CD14-positive monocyte (primary cell): ENCODE measurements at regions not wholly inside any gene's neighbourhood (a gene's known extent, or its start where the extent isn't known, plus 50 kb on each side); places are given as distances from the start of the nearest gene placed in this dataset.

Source experiments
- DNase-seq, 3 donors: peaks; one replicate each; pipeline ENCODE4 v3.0.0-alpha.2; 2011 to 2022
- H2AFZ ChIP-seq: 2 replicates; pipeline ENCODE4 v1.6.0; 2012; ENCODE audit warnings: mild to moderate bottlenecking, low read depth, low read length, inconsistent platforms; ENCODE audit not compliant: insufficient read depth, poor library complexity, severe bottlenecking
- H3K27ac ChIP-seq, 2 donors: 1 replicate in 1 of 2; 2 replicates in 1 of 2; pipeline ENCODE4 v1.5.1; 2012 to 2013; ENCODE audit warnings: low read length in 2 of 2, control low read depth in 1 of 2, inconsistent platforms in 1 of 2, low read depth in 1 of 2, mild to moderate bottlenecking in 1 of 2
- H3K27me3 ChIP-seq, 2 donors: one replicate each; pipeline versions ENCODE4 v1.6.0 to v1.6.1; 2011 to 2013; ENCODE audit warnings: low read length in 2 of 2; ENCODE audit not compliant: control insufficient read depth in 2 of 2, insufficient read depth in 2 of 2
- H3K36me3 ChIP-seq, 2 donors: replicated peaks in 1 of 2; 1 replicate in 1 of 2; 2 replicates in 1 of 2; pipeline versions ENCODE4 v1.5.1 to v1.6.1; 2012 to 2013; ENCODE audit warnings: low read length in 2 of 2, control low read depth in 1 of 2, inconsistent platforms in 1 of 2, mild to moderate bottlenecking in 1 of 2; ENCODE audit not compliant: insufficient read depth in 2 of 2, control insufficient read depth in 1 of 2
- H3K4me1 ChIP-seq, 2 donors: 1 replicate in 1 of 2; 2 replicates in 1 of 2; pipeline versions ENCODE4 v1.5.1 to v1.6.1; 2012 to 2013; ENCODE audit warnings: low read length in 2 of 2, control low read depth in 1 of 2, inconsistent platforms in 1 of 2, mild to moderate bottlenecking in 1 of 2, moderate library complexity in 1 of 2; ENCODE audit not compliant: insufficient read depth in 2 of 2, control insufficient read depth in 1 of 2
- H3K4me2 ChIP-seq: replicated peaks from 2 replicates; pipeline ENCODE3; 2012; ENCODE audit warnings: low read length, moderate library complexity, mild to moderate bottlenecking; ENCODE audit not compliant: poor library complexity, severe bottlenecking; ENCODE audit errors: extremely low read depth
- H3K4me3 ChIP-seq, 3 experiments: fragments of 200-600 bp in 1 of 3; sonication (generic) in 1 of 3; replicated peaks in 1 of 3; 1 replicate in 2 of 3; 2 replicates in 1 of 3; pipeline ENCODE4 v1.5.1; 2011 to 2013; ENCODE audit warnings: low read length in 3 of 3, mild to moderate bottlenecking in 3 of 3, control low read depth in 2 of 3, low read depth in 2 of 3, inconsistent platforms in 1 of 3, moderate library complexity in 1 of 3
- H3K79me2 ChIP-seq: 2 replicates; pipeline ENCODE4 v1.6.0; 2012; ENCODE audit warnings: mild to moderate bottlenecking, control low read depth, inconsistent platforms, low read length, moderate library complexity; ENCODE audit not compliant: insufficient read depth
- H3K9ac ChIP-seq: 2 replicates; pipeline ENCODE4 v1.6.0; 2017; ENCODE audit warnings: low read length, mild to moderate bottlenecking; ENCODE audit not compliant: insufficient read depth, poor library complexity, severe bottlenecking
- H3K9me3 ChIP-seq, 2 donors: replicated peaks in 1 of 2; 1 replicate in 1 of 2; 2 replicates in 1 of 2; pipeline versions ENCODE4 v1.5.1 to v1.6.1; 2012 to 2013; ENCODE audit warnings: low read length in 2 of 2, control low read depth in 1 of 2; ENCODE audit not compliant: control insufficient read depth in 1 of 2, insufficient read depth in 1 of 2
- H4K20me1 ChIP-seq: 2 replicates; pipeline ENCODE4 v1.6.0; 2012; ENCODE audit warnings: mild to moderate bottlenecking, low read length, control low read depth, moderate library complexity; ENCODE audit not compliant: insufficient read depth
- H3K27ac Mint-ChIP-seq, 7 donors: one replicate each; pipeline ENCODE4 v1.8.0; 2020; ENCODE audit warnings: mild to moderate bottlenecking in 7 of 7, mixed read lengths in 7 of 7, moderate library complexity in 6 of 7, inconsistent platforms in 2 of 7
- H3K27me3 Mint-ChIP-seq, 3 donors: one replicate each; pipeline ENCODE4 v1.8.0; 2021 to 2022; ENCODE audit warnings: low read depth in 3 of 3, mild to moderate bottlenecking in 3 of 3, mixed read lengths in 3 of 3, moderate library complexity in 3 of 3, inconsistent platforms in 1 of 3
- H3K36me3 Mint-ChIP-seq, 2 donors: one replicate each; pipeline ENCODE4 v1.8.0; 2020; ENCODE audit warnings: mixed read lengths in 2 of 2, inconsistent platforms in 1 of 2, mild to moderate bottlenecking in 1 of 2
- H3K4me1 Mint-ChIP-seq: one replicate; pipeline ENCODE4 v1.8.0; 2020; ENCODE audit warnings: mild to moderate bottlenecking, mixed read lengths
- H3K4me3 Mint-ChIP-seq, 2 donors: one replicate each; pipeline ENCODE4 v1.8.0; 2020; ENCODE audit warnings: mild to moderate bottlenecking in 2 of 2, mixed read lengths in 2 of 2, moderate library complexity in 1 of 2
- H3K9me3 Mint-ChIP-seq, 7 donors: one replicate each; pipeline ENCODE4 v1.8.0; 2020 to 2022; ENCODE audit warnings: mixed read lengths in 7 of 7, mild to moderate bottlenecking in 6 of 7, moderate library complexity in 6 of 7, inconsistent platforms in 2 of 7
- CTCF ChIP-seq: fragments of 200-600 bp; IDR thresholded peaks from one replicate; pipeline ENCODE4 v1.8.0; 2022; ENCODE audit warnings: antibody characterized with exemption, mild to moderate bottlenecking
- WGBS: methylation state at CpG from one replicate; pipeline ENCODE4 v1.1.5; 2013; ENCODE audit warnings: missing lambda C conversion rate; ENCODE audit not compliant: insufficient coverage; 5-methylcytosine and 5-hydroxymethylcytosine counted together
- intact Hi-C, 2 donors: fragments of 100-400 bp; cut with micrococcal nuclease; formaldehyde crosslinking; loops; one replicate each; pipeline versions ENCODE4 v1.15.0 to v1.15.1; 2023

- no peaks in the 10 kb centered on the region for H3K9me3 ChIP-seq
- H3K27ac ChIP-seq, result no peak overlapping the region
- Mint-ChIP-seq H3K36me3 (no peaks in the 10 kb centered on the region), H3K27me3 (peaks cover 0 to 3% (median 0%) of the 10 kb centered on the region in 3 donors), H3K9me3 (peaks cover 0 to 11% (median 3%) of the 10 kb centered on the region in 7 donors), H3K4me3 (no peak overlapping the region), H3K4me1 (no peaks in the 10 kb centered on the region), H3K27ac (no peak overlapping the region)
- DNase-seq, result no peak
- H3K4me2 ChIP-seq, result no peak overlapping the region
- no peak overlapping the region for H3K9ac ChIP-seq
- intact Hi-C loops, result no loop called here
- H4K20me1 ChIP-seq, result no peaks in the 10 kb centered on the region
- WGBS, result no CpG with 5 or more reads among the region's 1 CpG
- H2AFZ ChIP-seq, result no peak overlapping the region
- H3K4me3 ChIP-seq, result no peak overlapping the region
- H3K27me3 ChIP-seq, result no peaks in the 10 kb centered on the region
- no peaks in the 10 kb centered on the region for H3K79me2 ChIP-seq
- no peaks in the 10 kb centered on the region for H3K36me3 ChIP-seq
- no peaks in the 10 kb centered on the region for H3K4me1 ChIP-seq
- TF ChIP-seq CTCF, result no peak
Observed at GRCh38 chr7:32131091-32131490, 60.9 kb upstream of the PDE1C start.

GRCh38 chr7:32126843-32127242, 56.6 kb upstream of the PDE1C start:
- H3K27ac ChIP-seq, result no peak overlapping the region
- no peak overlapping the region for H3K4me3 ChIP-seq
- H3K79me2 ChIP-seq, result no peaks in the 10 kb centered on the region
- Mint-ChIP-seq H3K4me1 (no peaks in the 10 kb centered on the region), H3K27me3 (peaks cover 0 to 1% (median 0%) of the 10 kb centered on the region in 3 donors), H3K36me3 (no peaks in the 10 kb centered on the region), H3K4me3 (no peak overlapping the region), H3K9me3 (peaks cover 0 to 15% (median 9%) of the 10 kb centered on the region in 7 donors), H3K27ac (no peak overlapping the region)
- intact Hi-C loops, result no loop called here
- no peaks in the 10 kb centered on the region for H3K36me3 ChIP-seq
- no peaks in the 10 kb centered on the region for H3K27me3 ChIP-seq
- H3K9me3 ChIP-seq, result no peaks in the 10 kb centered on the region
- no peak overlapping the region for H3K9ac ChIP-seq
- H2AFZ ChIP-seq, result no peak overlapping the region
- H3K4me2 ChIP-seq, result no peak overlapping the region
- H4K20me1 ChIP-seq, result no peaks in the 10 kb centered on the region
- WGBS, result 100% methylated on average over 1 of the region's 1 CpG
- TF ChIP-seq CTCF, result no peak
- H3K4me1 ChIP-seq, result no peaks in the 10 kb centered on the region
- DNase-seq, result no peak
